HEK293T (cell line): ENCODE measurements at regions not wholly inside any gene's neighbourhood (a gene's known extent, or its start where the extent isn't known, plus 50 kb on each side); places are given as distances from the start of the nearest gene placed in this dataset.

Experiments used
- PKNOX1 ChIP-seq: fragments of 450-650 bp; IDR thresholded peaks from 2 replicates; pipeline ENCODE4 v1.6.1; 2016
- SP1 ChIP-seq: fragments of 450-650 bp; IDR thresholded peaks from 2 replicates; pipeline ENCODE4 v1.6.1; 2017

- TF ChIP-seq SP1 (no peak), PKNOX1 (no peak)
Measured at GRCh38 chr10:3372281-3372680, 199.7 kb upstream of the PITRM1 start.
